GM12878 (cell line): ENCODE measurements at regions not wholly inside any gene's neighbourhood (a gene's known extent, or its start where the extent isn't known, plus 50 kb on each side); places are given as distances from the start of the nearest gene placed in this dataset.

ENCODE experiments used
- MXI1 ChIP-seq: fragments of 150-350 bp; IDR thresholded peaks from 2 replicates; pipeline ENCODE4 v1.6.1; 2011; ENCODE audit warnings: low read depth, mild to moderate bottlenecking, inconsistent platforms, low read length, improper control_type of control experiment
- ZBTB11 ChIP-seq: fragments of 450-650 bp; formaldehyde crosslinking; IDR thresholded peaks from 2 replicates; pipeline ENCODE4 v1.5.0; 2022; ENCODE audit warnings: mild to moderate bottlenecking, missing genetic modification characterization
- ZNF274 ChIP-seq: IDR thresholded peaks from one replicate; pipeline ENCODE4 v1.8.0; 2011; ENCODE audit not compliant: insufficient read length, insufficient read depth

- TF ChIP-seq ZBTB11 (CRISPR knock-in tag) (no peak), ZNF274 (no peak), MXI1 (no peak)
Measured at GRCh38 chr18:71913641-71914040, 630.5 kb downstream of the CBLN2 start.
